Mesodermal cell (in vitro differentiated cells): ENCODE measurements at regions not wholly inside any gene's neighbourhood (a gene's known extent, or its start where the extent isn't known, plus 50 kb on each side); places are given as distances from the start of the nearest gene placed in this dataset.

Experiments
- H3K27ac ChIP-seq: 2 replicates; pipeline ENCODE4 v1.7.0; 2013; ENCODE audit warnings: mild to moderate bottlenecking, low read depth, low read length, moderate library complexity; ENCODE audit not compliant: severe bottlenecking
- H3K36me3 ChIP-seq: 2 replicates; pipeline ENCODE4 v1.7.1; 2013; ENCODE audit warnings: mild to moderate bottlenecking, low read length, moderate library complexity; ENCODE audit not compliant: control insufficient read depth, insufficient read depth
- H3K4me1 ChIP-seq: one replicate; pipeline ENCODE4 v1.7.1; 2013; ENCODE audit warnings: mild to moderate bottlenecking, low read length; ENCODE audit not compliant: insufficient read depth, control insufficient read depth, poor library complexity, severe bottlenecking
- H3K4me3 ChIP-seq: 2 replicates; pipeline ENCODE4 v1.7.0; 2013; ENCODE audit warnings: low read length, control low read depth, mild to moderate bottlenecking; ENCODE audit not compliant: insufficient read depth, poor library complexity, severe bottlenecking; ENCODE audit errors: extremely low read depth
- H3K9me3 ChIP-seq: 2 replicates; pipeline ENCODE4 v1.7.1; 2013; ENCODE audit warnings: mild to moderate bottlenecking, low read length, moderate library complexity; ENCODE audit not compliant: control insufficient read depth
- WGBS, 2 experiments: methylation state at CpG; one replicate each; pipeline ENCODE4 v1.1.5; 2013; ENCODE audit warnings: missing lambda C conversion rate in 2 of 2; ENCODE audit not compliant: insufficient coverage in 2 of 2; 5-methylcytosine and 5-hydroxymethylcytosine counted together

GRCh38 chr10:32153252-32153651 lies 97.0 kb upstream of the KIF5B start:
- Histone ChIP-seq H3K4me3 (no peak overlapping the region), H3K9me3 (peaks cover 13% of the 10 kb centered on the region), H3K4me1 (peaks cover 28% of the 10 kb centered on the region), H3K36me3 (no peaks in the 10 kb centered on the region), H3K27ac (no peak overlapping the region)
- WGBS, 2 experiments = 100% methylated on average over 1 of the region's 4 CpGs; no CpG with 5 or more reads in 1 of the 2 experiments

GRCh38 chr10:32151871-32152270 lies 95.6 kb upstream of the KIF5B start:
- Histone ChIP-seq H3K9me3 (peaks cover 16% of the 10 kb centered on the region), H3K27ac (no peak overlapping the region), H3K4me3 (no peak overlapping the region), H3K4me1 (peaks cover 28% of the 10 kb centered on the region), H3K36me3 (no peaks in the 10 kb centered on the region)
- 94 to 100% methylated on average over 1 to 2 of the region's 2 CpGs for WGBS, 2 experiments

- 66 to 79% methylated on average over 7 to 8 of the region's 8 CpGs for WGBS, 2 experiments
- Histone ChIP-seq H3K4me3 (no peak overlapping the region), H3K4me1 (peaks cover 28% of the 10 kb centered on the region), H3K9me3 (peaks cover 16% of the 10 kb centered on the region), H3K36me3 (no peaks in the 10 kb centered on the region), H3K27ac (peak overlapping the region; percentile 33)
Observed at GRCh38 chr10:32150532-32151101, 94.4 kb upstream of the KIF5B start.

- Histone ChIP-seq H3K9me3 (peaks cover 16% of the 10 kb centered on the region), H3K36me3 (no peaks in the 10 kb centered on the region), H3K4me1 (peaks cover 19% of the 10 kb centered on the region), H3K27ac (no peak overlapping the region), H3K4me3 (no peak overlapping the region)
- 75 to 81% methylated on average over 7 to 8 of the region's 8 CpGs for WGBS, 2 experiments
Observed at GRCh38 chr10:32149252-32149955, 93.2 kb upstream of the KIF5B start.

GRCh38 chr10:32148864-32149251 lies 92.6 kb upstream of the KIF5B start:
- H3K27ac ChIP-seq = no peak overlapping the region
- peaks cover 12% of the 10 kb centered on the region for H3K9me3 ChIP-seq
- no peaks in the 10 kb centered on the region for H3K36me3 ChIP-seq
- WGBS, 2 experiments = 95 to 100% methylated on average over 1 to 2 of the region's 4 CpGs
- peaks cover 19% of the 10 kb centered on the region for H3K4me1 ChIP-seq
- H3K4me3 ChIP-seq = no peak overlapping the region

- no peaks in the 10 kb centered on the region for H3K36me3 ChIP-seq
- H3K9me3 ChIP-seq = peaks cover 3% of the 10 kb centered on the region
- no peak overlapping the region for H3K4me3 ChIP-seq
- peaks cover 19% of the 10 kb centered on the region for H3K4me1 ChIP-seq
- 83% methylated on average over 1 of the region's 1 CpG; no CpG with 5 or more reads in 1 of the 2 experiments for WGBS, 2 experiments
- no peak overlapping the region for H3K27ac ChIP-seq
Observed at GRCh38 chr10:32147730-32148129, 91.5 kb upstream of the KIF5B start.

GRCh38 chr10:32146166-32146565 lies 89.9 kb upstream of the KIF5B start:
- Histone ChIP-seq H3K4me3 (no peak overlapping the region), H3K27ac (no peak overlapping the region), H3K9me3 (peaks cover 3% of the 10 kb centered on the region), H3K36me3 (no peaks in the 10 kb centered on the region), H3K4me1 (peaks cover 21% of the 10 kb centered on the region)
- 94 to 95% methylated on average over 3 to 4 of the region's 4 CpGs for WGBS, 2 experiments

- no peaks in the 10 kb centered on the region for H3K36me3 ChIP-seq
- no peak overlapping the region for H3K27ac ChIP-seq
- no peak overlapping the region for H3K4me3 ChIP-seq
- 74 to 88% methylated on average over 7 to 9 of the region's 10 CpGs for WGBS, 2 experiments
- peaks cover 20% of the 10 kb centered on the region for H3K4me1 ChIP-seq
- peaks cover 3% of the 10 kb centered on the region for H3K9me3 ChIP-seq
Observed at GRCh38 chr10:32144817-32145688, 88.8 kb upstream of the KIF5B start.

GRCh38 chr10:32143302-32143847 lies 87.2 kb upstream of the KIF5B start:
- Histone ChIP-seq H3K4me3 (no peak overlapping the region), H3K9me3 (peaks cover 3% of the 10 kb centered on the region), H3K27ac (no peak overlapping the region), H3K36me3 (no peaks in the 10 kb centered on the region), H3K4me1 (peaks cover 20% of the 10 kb centered on the region)
- WGBS, 2 experiments = 93 to 100% methylated on average over 3 to 5 of the region's 7 CpGs

- H3K9me3 ChIP-seq = peaks cover under 1% of the 10 kb centered on the region
- H3K27ac ChIP-seq = no peak overlapping the region
- H3K4me1 ChIP-seq = peaks cover 20% of the 10 kb centered on the region
- H3K4me3 ChIP-seq = no peak overlapping the region
- no peaks in the 10 kb centered on the region for H3K36me3 ChIP-seq
- 100% methylated on average over 2 of the region's 2 CpGs for WGBS, 2 experiments
Observed at GRCh38 chr10:32142646-32143045, 86.4 kb upstream of the KIF5B start.
